ENCODE measurements at regions not wholly inside any gene's neighbourhood (a gene's known extent, or its start where the extent isn't known, plus 50 kb on each side); places are given as distances from the start of the nearest gene placed in this dataset.
"Not testable (repeated sequence)": the region's sequence is repeated elsewhere in the genome, so short reads cannot be mapped to it uniquely, and the experiment has no call there.

- TF ChIP-seq, protein P1, sequence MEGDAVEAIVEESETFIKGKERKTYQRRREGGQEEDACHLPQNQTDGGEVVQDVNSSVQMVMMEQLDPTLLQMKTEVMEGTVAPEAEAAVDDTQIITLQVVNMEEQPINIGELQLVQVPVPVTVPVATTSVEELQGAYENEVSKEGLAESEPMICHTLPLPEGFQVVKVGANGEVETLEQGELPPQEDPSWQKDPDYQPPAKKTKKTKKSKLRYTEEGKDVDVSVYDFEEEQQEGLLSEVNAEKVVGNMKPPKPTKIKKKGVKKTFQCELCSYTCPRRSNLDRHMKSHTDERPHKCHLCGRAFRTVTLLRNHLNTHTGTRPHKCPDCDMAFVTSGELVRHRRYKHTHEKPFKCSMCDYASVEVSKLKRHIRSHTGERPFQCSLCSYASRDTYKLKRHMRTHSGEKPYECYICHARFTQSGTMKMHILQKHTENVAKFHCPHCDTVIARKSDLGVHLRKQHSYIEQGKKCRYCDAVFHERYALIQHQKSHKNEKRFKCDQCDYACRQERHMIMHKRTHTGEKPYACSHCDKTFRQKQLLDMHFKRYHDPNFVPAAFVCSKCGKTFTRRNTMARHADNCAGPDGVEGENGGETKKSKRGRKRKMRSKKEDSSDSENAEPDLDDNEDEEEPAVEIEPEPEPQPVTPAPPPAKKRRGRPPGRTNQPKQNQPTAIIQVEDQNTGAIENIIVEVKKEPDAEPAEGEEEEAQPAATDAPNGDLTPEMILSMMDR (IDR thresholded peaks at IDR 0.05): not testable (repeated sequence)
- not testable (repeated sequence) for TF ChIP-seq ZFX (IDR thresholded peaks at IDR 0.05; ENCODE audit: borderline replicate concordance)
Measured at GRCh38 chr1:191731608-191732302, 426.5 kb upstream of the RGS18 start.

Data from 22Rv1 (cell line).